Loucy (cell line): ENCODE measurements at regions not wholly inside any gene's neighbourhood (a gene's known extent, or its start where the extent isn't known, plus 50 kb on each side); places are given as distances from the start of the nearest gene placed in this dataset.

Experiments used
- EZH2phosphoT487 ChIP-seq: fragments of 200-600 bp; IDR thresholded peaks from 2 replicates; pipeline ENCODE4 v1.6.1; 2018; ENCODE audit warnings: antibody characterized with exemption, mild to moderate bottlenecking, moderate library complexity, borderline replicate concordance
- TF ChIP-seq, protein P1 (sequence below): fragments of 200-600 bp; sonication (generic); conservative IDR thresholded peaks from 2 replicates; pipeline ENCODE4 v1.5.1; 2014; ENCODE audit warnings: mild to moderate bottlenecking, antibody characterized with exemption, low read length

DNA sequence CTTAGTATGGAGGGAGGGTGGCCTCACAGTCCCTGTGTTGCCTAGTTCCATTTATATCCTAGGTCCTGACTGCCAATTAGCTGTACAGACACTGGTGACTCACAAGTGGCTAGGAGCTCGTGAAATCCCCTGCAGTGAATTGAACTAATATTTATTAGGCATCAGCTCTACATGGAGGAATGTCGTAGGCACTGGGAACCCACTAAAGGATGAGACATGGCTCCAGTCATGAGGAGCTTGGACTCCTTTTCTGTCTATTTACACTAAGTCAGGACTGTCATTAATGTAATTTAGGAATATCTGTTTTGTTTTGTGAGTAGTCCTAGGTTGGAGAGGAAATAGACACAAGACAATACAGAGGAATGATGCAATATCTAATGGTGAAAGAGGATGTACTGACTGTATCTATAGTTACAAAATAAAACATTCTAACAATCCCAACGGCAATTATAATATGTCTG is 67.7 kb downstream of the MID1IP1 start:
- TF ChIP-seq, protein P1, sequence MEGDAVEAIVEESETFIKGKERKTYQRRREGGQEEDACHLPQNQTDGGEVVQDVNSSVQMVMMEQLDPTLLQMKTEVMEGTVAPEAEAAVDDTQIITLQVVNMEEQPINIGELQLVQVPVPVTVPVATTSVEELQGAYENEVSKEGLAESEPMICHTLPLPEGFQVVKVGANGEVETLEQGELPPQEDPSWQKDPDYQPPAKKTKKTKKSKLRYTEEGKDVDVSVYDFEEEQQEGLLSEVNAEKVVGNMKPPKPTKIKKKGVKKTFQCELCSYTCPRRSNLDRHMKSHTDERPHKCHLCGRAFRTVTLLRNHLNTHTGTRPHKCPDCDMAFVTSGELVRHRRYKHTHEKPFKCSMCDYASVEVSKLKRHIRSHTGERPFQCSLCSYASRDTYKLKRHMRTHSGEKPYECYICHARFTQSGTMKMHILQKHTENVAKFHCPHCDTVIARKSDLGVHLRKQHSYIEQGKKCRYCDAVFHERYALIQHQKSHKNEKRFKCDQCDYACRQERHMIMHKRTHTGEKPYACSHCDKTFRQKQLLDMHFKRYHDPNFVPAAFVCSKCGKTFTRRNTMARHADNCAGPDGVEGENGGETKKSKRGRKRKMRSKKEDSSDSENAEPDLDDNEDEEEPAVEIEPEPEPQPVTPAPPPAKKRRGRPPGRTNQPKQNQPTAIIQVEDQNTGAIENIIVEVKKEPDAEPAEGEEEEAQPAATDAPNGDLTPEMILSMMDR: no peak
- no peak for TF ChIP-seq EZH2phosphoT487
